Panc1 (cell line): ENCODE measurements at regions not wholly inside any gene's neighbourhood (a gene's known extent, or its start where the extent isn't known, plus 50 kb on each side); places are given as distances from the start of the nearest gene placed in this dataset.

ENCODE experiments used
- ATAC-seq: fragments of 200-7000 bp; cut with Tn5 transposase; 2 replicates; pipeline ENCODE4 v1.9.1; 2020; ENCODE audit warnings: mild to moderate bottlenecking, moderate library complexity
- BruUV-seq: library from RNA; stranded (reverse); fragments of 400-500 nt; replicated peaks from 2 replicates; lab custom pipeline; 2021; lab: Mats Ljungman, UMichigan
- CTCF ChIA-PET: fragments of 300-600 bp; sonication (Branson Sonifier 250); formaldehyde crosslinking; loops from one replicate; lab custom pipeline; 2022; ENCODE audit warnings: antibody characterized with exemption; lab: Charles Lee
- POLR2A ChIA-PET: fragments of 300-600 bp; sonication (Branson Sonifier 250); formaldehyde crosslinking; loops from one replicate; lab custom pipeline; 2022; ENCODE audit warnings: antibody characterized with exemption; lab: Charles Lee
- DNase-seq: peaks from one replicate; pipeline ENCODE4 v3.0.0-alpha.2; 2010; ENCODE audit warnings: low read depth, low spot score
- H3K27ac ChIP-seq: 2 replicates; pipeline ENCODE4 v1.5.1; 2011; ENCODE audit warnings: mild to moderate bottlenecking, low read length, inconsistent platforms
- H3K27me3 ChIP-seq: fragments of 200-500 bp; sonication (Bioruptor generic); 2 replicates; pipeline ENCODE4 v1.6.0; 2014; ENCODE audit warnings: low read length, inconsistent platforms; ENCODE audit not compliant: control insufficient read depth, insufficient read depth
- H3K36me3 ChIP-seq: fragments of 200-500 bp; sonication (Bioruptor generic); 2 replicates; pipeline ENCODE4 v1.5.1; 2014; ENCODE audit warnings: inconsistent platforms, mild to moderate bottlenecking, low read length, moderate library complexity; ENCODE audit not compliant: control insufficient read depth, insufficient read depth
- H3K4me1 ChIP-seq: 2 replicates; pipeline ENCODE4 v1.5.1; 2011; ENCODE audit warnings: inconsistent platforms, mild to moderate bottlenecking, low read length, moderate library complexity; ENCODE audit not compliant: control insufficient read depth, insufficient read depth
- H3K4me3 ChIP-seq, 2 experiments: 2 replicates each; pipeline ENCODE4 v1.5.1; 2011 to 2012; ENCODE audit warnings: low read depth in 2 of 2, low read length in 2 of 2, mild to moderate bottlenecking in 2 of 2, inconsistent platforms in 1 of 2, moderate library complexity in 1 of 2
- H3K9me3 ChIP-seq: fragments of 200-500 bp; sonication (Bioruptor generic); 2 replicates; pipeline ENCODE4 v1.5.1; 2014; ENCODE audit warnings: low read depth, mild to moderate bottlenecking, inconsistent platforms, low read length, moderate library complexity; ENCODE audit not compliant: control insufficient read depth, insufficient read depth
- CTCF ChIP-seq: fragments of 450-650 bp; IDR thresholded peaks from 2 replicates; pipeline ENCODE4 v1.5.1; 2017; ENCODE audit warnings: mild to moderate bottlenecking
- POLR2AphosphoS5 ChIP-seq: IDR thresholded peaks from 2 replicates; pipeline ENCODE4 v1.6.1; 2012; ENCODE audit warnings: mild to moderate bottlenecking, low read depth, low read length, moderate library complexity
- REST ChIP-seq, 2 experiments: IDR thresholded peaks; 2 replicates each; pipeline ENCODE4 v1.6.1; 2011 to 2012; ENCODE audit warnings: low read depth in 2 of 2, control low read depth in 1 of 2, low read length in 1 of 2, mild to moderate bottlenecking in 1 of 2, moderate library complexity in 1 of 2; ENCODE audit not compliant: insufficient read depth in 1 of 2
- SIN3A ChIP-seq: IDR thresholded peaks from 2 replicates; pipeline ENCODE4 v1.6.1; 2012; ENCODE audit warnings: low read depth, mild to moderate bottlenecking, low read length, moderate library complexity, borderline replicate concordance; ENCODE audit not compliant: insufficient read depth
- TCF7L2 ChIP-seq: IDR thresholded peaks from 2 replicates; pipeline ENCODE4 v1.6.1; 2011; ENCODE audit warnings: mild to moderate bottlenecking, low read depth, low read length, inconsistent platforms
- in situ Hi-C: cut with HindIII; loops from 2 replicates; pipeline ENCODE4 v1.10.0; 2016; ENCODE audit warnings: low sequenced_read_pairs, low pct_unique_long_range_greater_than_20kb
- intact Hi-C: fragments of 100-400 bp; cut with micrococcal nuclease; formaldehyde crosslinking; loops from one replicate; pipeline ENCODE4 v1.10.0; 2022; ENCODE audit not compliant: unreplicated experiment

DNA sequence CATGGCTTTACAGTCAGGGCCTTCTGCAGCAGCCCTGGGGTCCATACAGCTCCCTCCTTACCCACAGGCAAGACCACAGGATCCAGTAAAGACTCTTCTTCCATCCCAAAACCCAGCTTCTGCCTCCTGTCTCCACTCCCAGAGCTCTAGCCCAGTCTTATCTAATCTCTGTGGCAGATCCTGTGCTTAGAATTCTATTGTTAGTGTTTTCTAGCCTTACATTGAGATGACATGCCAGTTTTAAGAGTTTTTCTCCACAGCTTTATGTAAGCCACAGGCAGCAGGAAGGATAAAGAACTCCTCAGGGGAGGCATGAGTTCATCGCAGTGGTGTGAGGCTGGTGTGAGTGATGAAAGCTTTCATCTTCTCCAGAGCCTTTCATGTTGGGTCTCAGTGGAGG is 129.1 kb downstream of the RCHY1 start:
- Histone ChIP-seq H3K27ac (no peak overlapping the region), H3K4me3 (no peak overlapping the region), H3K9me3 (no peaks in the 10 kb centered on the region), H3K36me3 (no peaks in the 10 kb centered on the region), H3K4me1 (no peaks in the 10 kb centered on the region), H3K27me3 (no peaks in the 10 kb centered on the region)
- in situ Hi-C loops, result no loop called here
- DNase-seq (no peak), ATAC-seq (no peak)
- POLR2A ChIA-PET, result no interaction called here
- CTCF ChIA-PET, result interaction anchor here (0.6 kb wide), 1 partner anchor 711 kb away, joined by 3 read pairs; no protein-coding TSS in a partner anchor
- intact Hi-C loops, result no loop called here
- BruUV-seq, result no TSS peak
- TF ChIP-seq POLR2AphosphoS5 (no peak), REST (IDR thresholded peaks at IDR 0.05; ENCODE audit: insufficient read depth in 1 of 2, low read depth in 2 of 2, low read length in 1 of 2) (no peak), TCF7L2 (no peak), SIN3A (no peak), CTCF (no peak)

DNA sequence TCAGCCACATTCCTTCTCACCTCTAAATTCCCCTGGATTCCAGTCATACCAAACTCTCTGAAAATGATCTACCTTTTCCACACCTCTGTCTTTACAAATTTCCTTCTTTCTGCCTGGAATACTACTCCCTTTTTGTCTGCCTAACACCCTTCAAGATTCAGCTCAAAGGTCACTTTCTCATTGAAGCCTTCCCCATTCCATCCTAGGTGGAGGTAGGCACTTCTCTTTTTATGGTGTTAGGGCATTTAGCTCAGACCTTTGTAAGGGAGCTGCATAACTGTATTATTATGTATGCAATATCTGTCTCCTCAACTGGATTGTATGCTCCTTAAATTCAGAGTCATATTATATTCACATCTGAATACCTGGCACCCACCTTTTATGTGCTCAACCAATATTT is 137.7 kb downstream of the RCHY1 start:
- ChIA-PET CTCF (no interaction called here), POLR2A (no interaction called here)
- DNase-seq, result no peak
- Histone ChIP-seq H3K4me3 (no peak overlapping the region), H3K27me3 (no peaks in the 10 kb centered on the region), H3K4me1 (no peaks in the 10 kb centered on the region), H3K36me3 (no peaks in the 10 kb centered on the region), H3K27ac (no peak overlapping the region), H3K9me3 (no peaks in the 10 kb centered on the region)
- BruUV-seq, result no TSS peak
- in situ Hi-C loops, result no loop called here
- no peak for TF ChIP-seq REST (IDR thresholded peaks at IDR 0.05; ENCODE audit: insufficient read depth in 1 of 2, low read depth in 2 of 2, low read length in 1 of 2)
- TF ChIP-seq CTCF, result no peak
- TF ChIP-seq SIN3A, result no peak
- TF ChIP-seq POLR2AphosphoS5, result no peak
- TF ChIP-seq TCF7L2, result no peak
- intact Hi-C loops, result no loop called here
- no peak for ATAC-seq
